ENCODE measurements at regions not wholly inside any gene's neighbourhood (a gene's known extent, or its start where the extent isn't known, plus 50 kb on each side); places are given as distances from the start of the nearest gene placed in this dataset.

DNA sequence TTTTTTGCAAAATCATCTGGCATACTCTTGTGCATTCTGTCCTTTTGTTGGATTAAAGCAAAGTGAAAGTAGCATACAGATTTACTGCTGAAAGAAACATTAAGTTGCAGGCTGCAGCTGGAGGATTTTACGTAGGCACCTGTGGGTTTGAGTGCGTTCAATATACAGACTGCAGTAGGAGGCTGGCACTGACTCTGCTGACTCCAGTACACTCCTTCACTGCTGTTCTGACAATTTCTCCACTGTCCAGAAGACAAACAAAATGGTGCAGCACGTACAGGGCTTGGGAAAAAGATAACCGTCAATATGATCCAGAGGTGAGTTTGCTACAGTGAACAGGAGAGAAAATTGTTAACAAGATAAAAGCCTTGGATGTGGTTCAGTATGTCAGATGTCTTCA, 73.3 kb downstream of the TANC2 start:
- H3K27ac ChIP-seq = no peak overlapping the region
- H3K36me3 ChIP-seq = no peaks in the 10 kb centered on the region
- DNase-seq (no peak), ATAC-seq (peak in 2 of 4 donors; percentile 40 to 41), FAIRE-seq (no peak)
- no peaks in the 10 kb centered on the region for H3K27me3 ChIP-seq
- peaks cover 0 to 5% (median 4%) of the 10 kb centered on the region in 3 donors for H3K4me1 ChIP-seq
- TF ChIP-seq, protein P1, sequence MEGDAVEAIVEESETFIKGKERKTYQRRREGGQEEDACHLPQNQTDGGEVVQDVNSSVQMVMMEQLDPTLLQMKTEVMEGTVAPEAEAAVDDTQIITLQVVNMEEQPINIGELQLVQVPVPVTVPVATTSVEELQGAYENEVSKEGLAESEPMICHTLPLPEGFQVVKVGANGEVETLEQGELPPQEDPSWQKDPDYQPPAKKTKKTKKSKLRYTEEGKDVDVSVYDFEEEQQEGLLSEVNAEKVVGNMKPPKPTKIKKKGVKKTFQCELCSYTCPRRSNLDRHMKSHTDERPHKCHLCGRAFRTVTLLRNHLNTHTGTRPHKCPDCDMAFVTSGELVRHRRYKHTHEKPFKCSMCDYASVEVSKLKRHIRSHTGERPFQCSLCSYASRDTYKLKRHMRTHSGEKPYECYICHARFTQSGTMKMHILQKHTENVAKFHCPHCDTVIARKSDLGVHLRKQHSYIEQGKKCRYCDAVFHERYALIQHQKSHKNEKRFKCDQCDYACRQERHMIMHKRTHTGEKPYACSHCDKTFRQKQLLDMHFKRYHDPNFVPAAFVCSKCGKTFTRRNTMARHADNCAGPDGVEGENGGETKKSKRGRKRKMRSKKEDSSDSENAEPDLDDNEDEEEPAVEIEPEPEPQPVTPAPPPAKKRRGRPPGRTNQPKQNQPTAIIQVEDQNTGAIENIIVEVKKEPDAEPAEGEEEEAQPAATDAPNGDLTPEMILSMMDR (IDR thresholded peaks at IDR 0.05) = no peak
- intact Hi-C loops (cut with DNase I) = no loop called here
- WGBS, 2 donors = 60 to 65% methylated on average over 4 of the region's 4 CpGs
- H3K4me3 ChIP-seq = no peak overlapping the region
- no peaks in the 10 kb centered on the region for H3K9me3 ChIP-seq

DNA sequence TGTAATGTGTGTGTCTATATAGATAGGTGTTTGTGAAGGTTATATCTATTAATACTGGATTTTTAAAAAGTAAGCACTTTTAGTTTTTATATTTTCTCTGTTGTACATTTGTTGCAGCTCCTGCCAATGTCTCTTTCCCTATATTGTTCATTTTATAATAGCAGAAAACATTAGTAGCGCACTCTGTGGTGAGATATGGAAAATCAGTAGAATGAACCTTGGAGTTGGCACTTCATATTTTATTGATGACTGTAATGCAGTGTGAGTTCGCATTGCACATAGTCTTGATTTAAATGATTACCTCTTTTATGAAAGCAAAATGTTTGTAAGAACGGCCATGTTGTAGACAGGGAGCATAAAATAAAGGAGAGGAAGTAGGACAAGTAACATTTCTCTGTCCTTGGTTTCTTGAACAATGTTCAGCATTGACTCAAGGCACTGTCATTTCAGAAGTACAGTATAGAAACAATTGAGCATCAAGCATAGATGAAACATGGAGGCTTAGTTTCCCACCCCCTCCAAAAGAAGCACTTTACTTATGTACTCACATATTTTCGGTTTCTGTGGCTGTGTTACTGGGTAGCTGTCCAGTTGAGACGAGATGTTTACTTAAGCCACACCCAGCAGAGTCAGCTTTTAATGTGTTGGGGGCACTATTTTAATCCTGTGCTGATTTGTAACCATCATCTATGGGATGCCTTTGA, 74.0 kb downstream of the TANC2 start:
- intact Hi-C loops (cut with DNase I) = no loop called here
- TF ChIP-seq, protein P1 (IDR thresholded peaks at IDR 0.05) = no peak
- DNase-seq (no peak), FAIRE-seq (no peak), ATAC-seq (peak in 1 of 4 donors; percentile 29)
- H3K27me3 ChIP-seq = no peaks in the 10 kb centered on the region
- no peak overlapping the region for H3K4me3 ChIP-seq
- no peak overlapping the region for H3K27ac ChIP-seq
- no peaks in the 10 kb centered on the region for H3K36me3 ChIP-seq
- WGBS, 2 donors = 66 to 69% methylated on average over 5 of the region's 5 CpGs
- H3K4me1 ChIP-seq = peaks cover 0 to 5% (median 4%) of the 10 kb centered on the region in 3 donors
- H3K9me3 ChIP-seq = no peaks in the 10 kb centered on the region

DNA sequence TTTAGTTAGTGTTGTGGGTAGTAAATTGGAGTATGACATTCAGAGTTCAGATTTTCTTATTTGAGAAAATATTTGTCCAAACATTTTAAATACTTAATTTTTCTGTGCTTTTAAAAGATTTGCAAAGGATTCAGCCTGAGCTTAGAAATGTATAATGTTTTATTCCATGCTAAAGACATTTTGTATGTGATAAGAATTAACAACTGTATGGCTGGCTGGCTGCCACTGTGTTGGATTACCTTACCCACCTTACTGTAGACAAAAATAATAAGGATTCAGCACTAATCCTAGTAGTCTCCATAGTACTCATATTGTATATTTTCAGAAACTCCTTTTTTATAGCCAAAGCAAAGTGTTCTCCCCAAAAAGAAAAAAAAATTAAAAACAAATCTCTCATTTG, 74.8 kb downstream of the TANC2 start:
- H3K4me3 ChIP-seq = no peak overlapping the region
- H3K36me3 ChIP-seq = no peaks in the 10 kb centered on the region
- ATAC-seq (no peak), DNase-seq (no peak), FAIRE-seq (no peak)
- no peaks in the 10 kb centered on the region for H3K9me3 ChIP-seq
- intact Hi-C loops (cut with DNase I) = no loop called here
- H3K27me3 ChIP-seq = no peaks in the 10 kb centered on the region
- H3K27ac ChIP-seq = no peak overlapping the region
- TF ChIP-seq, protein P1 (IDR thresholded peaks at IDR 0.05) = no peak
- H3K4me1 ChIP-seq = peaks cover 0 to 5% (median 4%) of the 10 kb centered on the region in 3 donors

- FAIRE-seq = no peak
- DNase-seq = no peak
- no peak for ATAC-seq
- Histone ChIP-seq H3K4me1 (peaks cover 0 to 5% (median 4%) of the 10 kb centered on the region in 3 donors), H3K9me3 (no peaks in the 10 kb centered on the region), H3K27me3 (no peaks in the 10 kb centered on the region), H3K36me3 (no peaks in the 10 kb centered on the region), H3K27ac (no peak overlapping the region), H3K4me3 (no peak overlapping the region)
- intact Hi-C loops (cut with DNase I) = no loop called here
- TF ChIP-seq, protein P1 (IDR thresholded peaks at IDR 0.05) = no peak
- 70 to 76% methylated on average over 4 of the region's 4 CpGs for WGBS, 2 donors
Measured at GRCh38 chr17:63041251-63041650, 75.2 kb downstream of the TANC2 start.

DNA sequence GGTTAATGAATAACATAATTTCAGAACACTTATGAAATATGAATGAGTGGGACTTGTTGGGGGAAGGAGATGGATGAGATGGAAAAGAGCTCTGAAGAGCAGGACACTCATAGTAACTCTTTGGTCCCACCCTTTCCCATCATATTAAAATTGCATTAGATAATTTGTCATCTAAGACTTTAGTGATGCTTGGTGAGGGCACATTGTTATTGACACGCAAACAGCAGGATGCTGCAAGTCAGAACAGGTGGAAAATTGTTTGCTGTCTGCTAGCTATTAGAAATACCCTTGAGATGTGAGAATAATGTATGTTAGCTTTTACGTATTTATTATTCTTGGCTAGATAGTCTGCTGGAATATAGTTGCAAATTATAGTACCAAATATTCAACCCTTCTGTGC, 75.7 kb downstream of the TANC2 start:
- H3K36me3 ChIP-seq = no peaks in the 10 kb centered on the region
- H3K27me3 ChIP-seq = no peaks in the 10 kb centered on the region
- TF ChIP-seq, protein P1 (IDR thresholded peaks at IDR 0.05) = no peak
- FAIRE-seq (no peak), DNase-seq (no peak), ATAC-seq (no peak)
- H3K4me1 ChIP-seq = peaks cover 0 to 5% (median 4%) of the 10 kb centered on the region in 3 donors
- no peaks in the 10 kb centered on the region for H3K9me3 ChIP-seq
- no peak overlapping the region for H3K4me3 ChIP-seq
- intact Hi-C loops (cut with DNase I) = no loop called here
- no peak overlapping the region for H3K27ac ChIP-seq
- WGBS, 2 donors = 94 to 98% methylated on average over 2 of the region's 2 CpGs
